Tibial nerve (tissue), 4 donors: ENCODE measurements at regions not wholly inside any gene's neighbourhood (a gene's known extent, or its start where the extent isn't known, plus 50 kb on each side); places are given as distances from the start of the nearest gene placed in this dataset.

Experiments used
- DNase-seq, 2 donors: peaks; one replicate each; pipeline ENCODE4 v3.0.0-alpha.2; 2019; ENCODE audit warnings: low spot score in 2 of 2
- H3K27ac ChIP-seq, 4 donors: fragments of 200-600 bp; sonication (generic) in 3 of 4; one replicate each; pipeline ENCODE4 v1.5.1; 2017 to 2019; ENCODE audit warnings: mild to moderate bottlenecking in 1 of 4
- H3K27me3 ChIP-seq, 2 donors: fragments of 200-600 bp; sonication (generic) in 1 of 2; one replicate each; pipeline versions ENCODE4 v1.5.1 to v1.6.0; 2017 to 2019
- H3K36me3 ChIP-seq, 3 donors: fragments of 200-600 bp; sonication (generic); one replicate each; pipeline ENCODE4 v1.5.1; 2018 to 2019
- H3K4me1 ChIP-seq, 4 donors: fragments of 200-600 bp; sonication (generic) in 3 of 4; one replicate each; pipeline ENCODE4 v1.5.1; 2017 to 2019
- H3K4me3 ChIP-seq, 4 donors: fragments of 200-600 bp; sonication (generic) in 3 of 4; one replicate each; pipeline ENCODE4 v1.5.1; 2017 to 2019; ENCODE audit warnings: mild to moderate bottlenecking in 1 of 4, moderate library complexity in 1 of 4
- H3K9me3 ChIP-seq, 4 donors: fragments of 200-600 bp; sonication (generic) in 3 of 4; one replicate each; pipeline ENCODE4 v1.5.1; 2017 to 2019
- CTCF ChIP-seq, 5 experiments: fragments of 200-600 bp in 3 of 5; fragments of 450-650 bp in 2 of 5; sonication (generic) in 3 of 5; IDR thresholded peaks; one replicate each; pipeline ENCODE4 v1.5.1; 2016 to 2019; ENCODE audit warnings: antibody characterized with exemption in 5 of 5, mild to moderate bottlenecking in 3 of 5, moderate library complexity in 2 of 5
- EP300 ChIP-seq, 2 donors: sonication (generic); formaldehyde crosslinking; IDR thresholded peaks; one replicate each; pipeline ENCODE4 v1.6.1; 2017; ENCODE audit warnings: antibody characterized with exemption in 2 of 2, mild to moderate bottlenecking in 1 of 2
- POLR2A ChIP-seq, 2 donors: fragments of 450-650 bp; IDR thresholded peaks; one replicate each; pipeline ENCODE4 v1.6.1; 2017; ENCODE audit warnings: antibody characterized with exemption in 2 of 2, mild to moderate bottlenecking in 2 of 2, moderate library complexity in 2 of 2
- WGBS, 2 donors: methylation state at CpG; one replicate each; pipeline ENCODE4 v1.1.5; 2018; 5-methylcytosine and 5-hydroxymethylcytosine counted together

- Histone ChIP-seq H3K36me3 (no peaks in the 10 kb centered on the region), H3K27me3 (no peaks in the 10 kb centered on the region), H3K9me3 (peaks cover 0 to 3% (median 0%) of the 10 kb centered on the region in 4 donors), H3K4me1 (peaks cover 0 to 9% (median 0%) of the 10 kb centered on the region in 4 donors), H3K27ac (no peak overlapping the region), H3K4me3 (no peak overlapping the region)
- 28 to 30% methylated on average over 3 of the region's 3 CpGs for WGBS, 2 donors
- TF ChIP-seq POLR2A (IDR thresholded peaks at IDR 0.05) = no peak
- no peak for TF ChIP-seq EP300 (IDR thresholded peaks at IDR 0.05)
- no peak for TF ChIP-seq CTCF (IDR thresholded peaks at IDR 0.05)
- DNase-seq = no peak
These were observed 61.3 kb upstream of the KDR start for GRCh38 chr4:55186700-55187099.

- no peaks in the 10 kb centered on the region for H3K27me3 ChIP-seq
- 34 to 48% methylated on average over 3 of the region's 3 CpGs for WGBS, 2 donors
- TF ChIP-seq CTCF (IDR thresholded peaks at IDR 0.05) = no peak
- TF ChIP-seq POLR2A (IDR thresholded peaks at IDR 0.05) = no peak
- no peak overlapping the region for H3K4me3 ChIP-seq
- DNase-seq = no peak
- no peaks in the 10 kb centered on the region for H3K36me3 ChIP-seq
- peaks cover 0 to 6% (median 0%) of the 10 kb centered on the region in 4 donors for H3K9me3 ChIP-seq
- no peak overlapping the region for H3K27ac ChIP-seq
- no peaks in the 10 kb centered on the region for H3K4me1 ChIP-seq
These were observed 88.8 kb upstream of the KDR start for GRCh38 chr4:55214172-55214571.

GRCh38 chr4:55215087-55215486, 89.7 kb upstream of the KDR start:
- Histone ChIP-seq H3K27ac (no peak overlapping the region), H3K27me3 (no peaks in the 10 kb centered on the region), H3K4me1 (no peaks in the 10 kb centered on the region), H3K9me3 (no peaks in the 10 kb centered on the region), H3K36me3 (no peaks in the 10 kb centered on the region), H3K4me3 (no peak overlapping the region)
- no peak for DNase-seq
- TF ChIP-seq CTCF (IDR thresholded peaks at IDR 0.05) (no peak), POLR2A (IDR thresholded peaks at IDR 0.05) (no peak), EP300 (IDR thresholded peaks at IDR 0.05) (no peak)
- WGBS, 2 donors = 21 to 33% methylated on average over 1 of the region's 1 CpG

- no peak overlapping the region for H3K27ac ChIP-seq
- H3K36me3 ChIP-seq = no peaks in the 10 kb centered on the region
- H3K9me3 ChIP-seq = no peaks in the 10 kb centered on the region
- H3K4me3 ChIP-seq = no peak overlapping the region
- DNase-seq = no peak
- WGBS, 2 donors = 57 to 64% methylated on average over 4 of the region's 4 CpGs
- H3K4me1 ChIP-seq = no peaks in the 10 kb centered on the region
- TF ChIP-seq EP300 (IDR thresholded peaks at IDR 0.05) = no peak
- no peak for TF ChIP-seq POLR2A (IDR thresholded peaks at IDR 0.05)
- no peak for TF ChIP-seq CTCF (IDR thresholded peaks at IDR 0.05)
- H3K27me3 ChIP-seq = no peaks in the 10 kb centered on the region
These were observed 91.7 kb upstream of the KDR start for GRCh38 chr4:55216863-55217635.

- no peak overlapping the region for H3K27ac ChIP-seq
- no peak for DNase-seq
- WGBS, 2 donors = 72 to 73% methylated on average over 5 of the region's 5 CpGs
- no peak overlapping the region for H3K4me3 ChIP-seq
- no peaks in the 10 kb centered on the region for H3K9me3 ChIP-seq
- no peak for TF ChIP-seq POLR2A (IDR thresholded peaks at IDR 0.05)
- H3K4me1 ChIP-seq = no peaks in the 10 kb centered on the region
- no peaks in the 10 kb centered on the region for H3K27me3 ChIP-seq
- H3K36me3 ChIP-seq = no peaks in the 10 kb centered on the region
These were observed 92.6 kb upstream of the KDR start for GRCh38 chr4:55218041-55218440.
